GM18519 (cell line): ENCODE measurements at regions not wholly inside any gene's neighbourhood (a gene's known extent, or its start where the extent isn't known, plus 50 kb on each side); places are given as distances from the start of the nearest gene placed in this dataset.
"Not testable (repeated sequence)": the region's sequence is repeated elsewhere in the genome, so short reads cannot be mapped to it uniquely, and the experiment has no call there.

Experiments used
- ATAC-seq: cut with Tn5 transposase; IDR thresholded peaks from one replicate; pipeline ENCODE4 v1.9.1; 2021; ENCODE audit warnings: mild to moderate bottlenecking, moderate library complexity; ENCODE audit not compliant: unreplicated experiment, low FRiP score

GRCh38 chr5:60024104-60024503 is 130.6 kb upstream of the PDE4D start:
- ATAC-seq = no peak

GRCh38 chr5:60023255-60023654 is 129.7 kb upstream of the PDE4D start:
- no peak for ATAC-seq

- ATAC-seq = no peak
These were observed 126.9 kb upstream of the PDE4D start for GRCh38 chr5:60020457-60020856.

GRCh38 chr5:60018960-60019359 is 125.4 kb upstream of the PDE4D start:
- ATAC-seq = not testable (repeated sequence)

- ATAC-seq = no peak
These were observed 124.6 kb upstream of the PDE4D start for GRCh38 chr5:60018091-60018490.

GRCh38 chr5:60014331-60014730 is 120.8 kb upstream of the PDE4D start:
- ATAC-seq = no peak

- no peak for ATAC-seq
These were observed 117.3 kb upstream of the PDE4D start for GRCh38 chr5:60010853-60011252.

- no peak for ATAC-seq
These were observed 116.8 kb upstream of the PDE4D start for GRCh38 chr5:60010328-60010727.

GRCh38 chr5:60007729-60008128 is 114.2 kb upstream of the PDE4D start:
- ATAC-seq = no peak

GRCh38 chr5:59999056-59999455 is 105.5 kb upstream of the PDE4D start:
- no peak for ATAC-seq

GRCh38 chr5:59992206-59992605 is 98.7 kb upstream of the PDE4D start:
- no peak for ATAC-seq

GRCh38 chr5:59988396-59988795 is 94.9 kb upstream of the PDE4D start:
- no peak for ATAC-seq

- ATAC-seq = no peak
These were observed 82.8 kb upstream of the PDE4D start for GRCh38 chr5:59976342-59976741.

GRCh38 chr5:59972043-59972442 is 78.5 kb upstream of the PDE4D start:
- ATAC-seq = no peak

- ATAC-seq = no peak
These were observed 65.8 kb upstream of the PDE4D start for GRCh38 chr5:59959330-59959729.

- no peak for ATAC-seq
These were observed 62.7 kb upstream of the PDE4D start for GRCh38 chr5:59956130-59956783.

- no peak for ATAC-seq
These were observed 61.7 kb upstream of the PDE4D start for GRCh38 chr5:59955241-59955640.

GRCh38 chr5:59943452-59944113 is 50.1 kb upstream of the PDE4D start:
- ATAC-seq = no peak
